ENCODE measurements at regions not wholly inside any gene's neighbourhood (a gene's known extent, or its start where the extent isn't known, plus 50 kb on each side); places are given as distances from the start of the nearest gene placed in this dataset.

DNA sequence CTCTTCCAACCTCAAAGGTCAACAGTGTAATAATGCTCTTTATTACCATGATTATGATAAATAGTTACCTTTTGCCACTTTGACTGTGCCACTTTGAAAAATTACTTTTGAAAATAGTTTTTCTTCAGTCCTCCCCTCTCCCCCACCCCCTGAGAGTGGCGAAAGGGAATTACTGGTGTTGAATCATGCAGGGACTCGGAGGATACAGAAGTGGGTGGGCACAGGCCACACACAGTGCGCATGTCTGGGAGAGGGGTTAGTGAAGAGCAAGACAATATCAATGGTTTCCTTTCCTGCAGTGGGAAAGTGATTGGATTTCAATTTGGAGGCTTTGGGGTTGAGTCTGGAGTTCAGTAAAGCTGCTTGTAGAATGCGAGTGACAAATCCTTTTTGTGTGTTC, 170.9 kb downstream of the PTCSC3 start:
- intact Hi-C loops (cut with DNase I) = no loop called here
- Histone ChIP-seq H3K9me3 (no peaks in the 10 kb centered on the region), H3K36me3 (no peaks in the 10 kb centered on the region), H3K27me3 (ENCODE audit: low read depth) (peaks cover 5% of the 10 kb centered on the region), H3K4me3 (no peak overlapping the region), H3K27ac (no peak overlapping the region), H3K4me1 (no peaks in the 10 kb centered on the region)
- ATAC-seq = no peak
- TF ChIP-seq, protein P1, sequence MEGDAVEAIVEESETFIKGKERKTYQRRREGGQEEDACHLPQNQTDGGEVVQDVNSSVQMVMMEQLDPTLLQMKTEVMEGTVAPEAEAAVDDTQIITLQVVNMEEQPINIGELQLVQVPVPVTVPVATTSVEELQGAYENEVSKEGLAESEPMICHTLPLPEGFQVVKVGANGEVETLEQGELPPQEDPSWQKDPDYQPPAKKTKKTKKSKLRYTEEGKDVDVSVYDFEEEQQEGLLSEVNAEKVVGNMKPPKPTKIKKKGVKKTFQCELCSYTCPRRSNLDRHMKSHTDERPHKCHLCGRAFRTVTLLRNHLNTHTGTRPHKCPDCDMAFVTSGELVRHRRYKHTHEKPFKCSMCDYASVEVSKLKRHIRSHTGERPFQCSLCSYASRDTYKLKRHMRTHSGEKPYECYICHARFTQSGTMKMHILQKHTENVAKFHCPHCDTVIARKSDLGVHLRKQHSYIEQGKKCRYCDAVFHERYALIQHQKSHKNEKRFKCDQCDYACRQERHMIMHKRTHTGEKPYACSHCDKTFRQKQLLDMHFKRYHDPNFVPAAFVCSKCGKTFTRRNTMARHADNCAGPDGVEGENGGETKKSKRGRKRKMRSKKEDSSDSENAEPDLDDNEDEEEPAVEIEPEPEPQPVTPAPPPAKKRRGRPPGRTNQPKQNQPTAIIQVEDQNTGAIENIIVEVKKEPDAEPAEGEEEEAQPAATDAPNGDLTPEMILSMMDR (IDR thresholded peaks at IDR 0.05) = no peak
- DNase-seq = no peak

DNA sequence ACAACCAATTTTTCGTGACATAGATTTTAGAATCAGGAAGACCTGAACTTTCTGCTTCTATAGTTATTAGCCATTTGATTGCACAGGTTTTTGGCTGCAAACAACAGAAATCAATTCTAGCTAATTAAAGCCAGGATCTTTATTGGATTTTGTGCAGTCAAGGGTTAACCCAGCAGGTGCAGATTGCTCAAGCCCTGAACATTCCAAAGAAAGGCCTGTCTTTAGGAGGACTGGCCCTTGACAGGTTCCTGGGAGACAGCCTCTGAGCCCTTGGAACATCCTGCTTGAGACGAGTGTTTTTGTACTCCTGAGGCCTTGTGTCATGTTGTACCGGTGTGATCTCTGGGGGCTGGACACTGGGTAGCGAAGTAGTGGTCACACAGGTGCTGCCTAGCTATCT, 174.6 kb downstream of the PTCSC3 start:
- TF ChIP-seq, protein P1 (IDR thresholded peaks at IDR 0.05) = no peak
- DNase-seq = no peak
- Histone ChIP-seq H3K4me1 (no peaks in the 10 kb centered on the region), H3K9me3 (no peaks in the 10 kb centered on the region), H3K27ac (no peak overlapping the region), H3K27me3 (ENCODE audit: low read depth) (peaks cover 5% of the 10 kb centered on the region), H3K36me3 (no peaks in the 10 kb centered on the region), H3K4me3 (no peak overlapping the region)
- intact Hi-C loops (cut with DNase I) = no loop called here
- no peak for ATAC-seq

DNA sequence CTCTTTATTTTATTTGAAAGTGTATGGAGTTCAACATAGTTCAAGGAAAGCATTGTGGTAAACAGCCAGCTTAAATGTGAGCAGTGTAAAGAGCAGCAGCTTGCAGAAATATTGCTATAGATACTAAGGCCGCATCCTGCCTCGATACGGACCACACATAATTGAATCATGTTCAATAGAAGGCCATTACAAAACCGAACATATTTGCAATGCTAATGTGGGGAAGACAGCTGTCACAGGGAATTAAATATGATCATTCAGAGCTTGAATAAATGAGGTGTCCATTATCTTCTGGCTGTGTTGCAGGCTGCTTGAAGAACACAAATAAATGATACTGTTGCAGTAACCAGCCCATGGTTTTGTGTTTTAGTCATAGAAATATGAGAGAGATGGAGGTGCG, 173.2 kb downstream of the BRMS1L start:
- intact Hi-C loops (cut with DNase I) = no loop called here
- H3K27ac ChIP-seq = no peak overlapping the region
- DNase-seq = no peak
- H3K27me3 ChIP-seq (ENCODE audit: low read depth) = peaks cover 2% of the 10 kb centered on the region
- no peaks in the 10 kb centered on the region for H3K4me1 ChIP-seq
- no peak for ATAC-seq
- TF ChIP-seq, protein P1 (IDR thresholded peaks at IDR 0.05) = no peak
- H3K4me3 ChIP-seq = no peak overlapping the region
- no peaks in the 10 kb centered on the region for H3K9me3 ChIP-seq
- no peaks in the 10 kb centered on the region for H3K36me3 ChIP-seq

- no peak for ATAC-seq
- no peak overlapping the region for H3K4me3 ChIP-seq
- intact Hi-C loops (cut with DNase I) = no loop called here
- H3K9me3 ChIP-seq = no peaks in the 10 kb centered on the region
- no peaks in the 10 kb centered on the region for H3K27me3 ChIP-seq (ENCODE audit: low read depth)
- no peak overlapping the region for H3K27ac ChIP-seq
- TF ChIP-seq, protein P1 (IDR thresholded peaks at IDR 0.05) = no peak
- no peaks in the 10 kb centered on the region for H3K36me3 ChIP-seq
- H3K4me1 ChIP-seq = no peaks in the 10 kb centered on the region
- no peak for DNase-seq
Measured at GRCh38 chr14:35998303-35998702, 172.2 kb downstream of the BRMS1L start.

DNA sequence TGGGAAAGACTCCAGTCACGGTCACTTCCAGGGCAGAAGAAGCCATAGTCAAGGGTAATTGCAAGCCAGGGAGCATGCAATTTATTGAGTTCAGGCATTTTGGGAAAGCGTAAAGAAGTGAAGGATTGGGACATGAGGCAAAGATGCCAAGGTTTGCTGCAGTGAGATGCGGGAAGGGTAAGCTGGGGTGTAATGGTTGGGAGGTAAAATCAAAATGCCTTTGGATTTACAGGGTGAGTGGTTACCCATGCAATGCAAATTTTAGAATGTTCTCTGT, 167.5 kb downstream of the BRMS1L start:
- Histone ChIP-seq H3K9me3 (no peaks in the 10 kb centered on the region), H3K4me3 (no peak overlapping the region), H3K4me1 (no peaks in the 10 kb centered on the region), H3K27ac (no peak overlapping the region), H3K36me3 (no peaks in the 10 kb centered on the region), H3K27me3 (ENCODE audit: low read depth) (no peaks in the 10 kb centered on the region)
- intact Hi-C loops (cut with DNase I) = no loop called here
- DNase-seq = no peak
- no peak for ATAC-seq
- TF ChIP-seq, protein P1 (IDR thresholded peaks at IDR 0.05) = no peak
